SH-SY5Y (cell line): ENCODE measurements at regions not wholly inside any gene's neighbourhood (a gene's known extent, or its start where the extent isn't known, plus 50 kb on each side); places are given as distances from the start of the nearest gene placed in this dataset.

Experiments used
- GATA2 ChIP-seq: IDR thresholded peaks from 2 replicates; pipeline ENCODE4 v1.6.1; 2011; ENCODE audit warnings: mild to moderate bottlenecking, low read depth, low read length
- GATA3 ChIP-seq: IDR thresholded peaks from 2 replicates; pipeline ENCODE4 v1.6.1; 2011; ENCODE audit warnings: low read depth, mild to moderate bottlenecking, low read length, moderate library complexity

DNA sequence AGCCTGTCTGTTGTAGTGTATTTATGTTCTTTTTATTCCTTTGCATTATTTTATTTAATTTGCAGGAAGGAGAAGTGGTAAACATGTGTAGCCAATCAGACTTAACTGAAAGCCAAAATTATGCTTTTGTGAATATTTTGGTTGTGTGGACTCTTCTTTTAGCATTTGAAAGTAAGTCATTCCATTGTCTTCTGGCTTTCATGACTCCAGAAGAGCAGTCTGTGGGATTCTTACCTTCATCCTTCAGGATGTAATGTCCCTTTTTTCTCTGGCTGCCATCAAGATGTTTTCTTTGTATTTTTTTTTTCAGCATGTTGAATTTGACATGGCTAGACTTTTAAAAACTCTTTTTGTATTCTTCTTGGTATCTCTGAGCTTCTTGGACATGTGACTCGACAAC is 895.2 kb upstream of the ZEB2 start:
- TF ChIP-seq GATA3 (no peak), GATA2 (no peak)
